H9 (cell line): ENCODE measurements at regions not wholly inside any gene's neighbourhood (a gene's known extent, or its start where the extent isn't known, plus 50 kb on each side); places are given as distances from the start of the nearest gene placed in this dataset.

Source experiments
- DNase-seq: peaks from one replicate; pipeline ENCODE4 v3.0.0-alpha.2; 2017
- H2AFZ ChIP-seq: one replicate; pipeline ENCODE4 v1.6.1; 2013; ENCODE audit warnings: mild to moderate bottlenecking, low read length, control low read depth, moderate library complexity
- H2AK5ac ChIP-seq: 2 replicates; pipeline ENCODE4 v1.6.1; 2013; ENCODE audit warnings: low read length, control low read depth, mixed read lengths; ENCODE audit not compliant: insufficient read length
- H2BK120ac ChIP-seq: one replicate; pipeline ENCODE4 v1.6.1; 2013; ENCODE audit warnings: low read depth, mild to moderate bottlenecking, low read length, control low read depth, inconsistent platforms; ENCODE audit not compliant: poor library complexity, severe bottlenecking
- H2BK12ac ChIP-seq: 2 replicates; pipeline ENCODE4 v1.6.1; 2013; ENCODE audit warnings: low read length, control low read depth, mixed read lengths, low read depth; ENCODE audit not compliant: insufficient read length
- H2BK15ac ChIP-seq: 2 replicates; pipeline ENCODE4 v1.6.1; 2013; ENCODE audit warnings: low read depth, low read length, control low read depth
- H2BK20ac ChIP-seq: one replicate; pipeline ENCODE4 v1.6.1; 2013; ENCODE audit warnings: low read depth, mild to moderate bottlenecking, low read length, control low read depth, inconsistent platforms; ENCODE audit not compliant: poor library complexity, severe bottlenecking
- H2BK5ac ChIP-seq: 2 replicates; pipeline ENCODE4 v1.6.1; 2013; ENCODE audit warnings: low read length, control low read depth, mixed read lengths; ENCODE audit not compliant: insufficient read length
- H3K14ac ChIP-seq: 2 replicates; pipeline ENCODE4 v1.6.1; 2013; ENCODE audit warnings: low read length, control low read depth; ENCODE audit not compliant: insufficient read depth
- H3K18ac ChIP-seq: 2 replicates; pipeline ENCODE4 v1.6.1; 2013; ENCODE audit warnings: low read depth, mild to moderate bottlenecking, mixed read lengths, low read length, control low read depth; ENCODE audit not compliant: insufficient read length
- H3K23ac ChIP-seq: 2 replicates; pipeline ENCODE4 v1.6.1; 2013; ENCODE audit warnings: low read length, control low read depth, mixed read lengths, low read depth; ENCODE audit not compliant: insufficient read length
- H3K23me2 ChIP-seq: 2 replicates; pipeline ENCODE4 v1.6.1; 2013; ENCODE audit warnings: low read depth, mild to moderate bottlenecking, mixed read lengths, low read length, control low read depth; ENCODE audit not compliant: insufficient read length, poor library complexity, severe bottlenecking
- H3K27ac ChIP-seq: 2 replicates; pipeline ENCODE4 v1.5.1; 2013; ENCODE audit warnings: low read length, control low read depth, mixed read lengths, low read depth; ENCODE audit not compliant: insufficient read length
- H3K27me3 ChIP-seq: 2 replicates; pipeline ENCODE4 v1.6.1; 2013; ENCODE audit warnings: low read length, control low read depth, inconsistent platforms; ENCODE audit not compliant: insufficient read depth
- H3K4ac ChIP-seq: 2 replicates; pipeline ENCODE4 v1.6.1; 2013; ENCODE audit warnings: low read depth, mild to moderate bottlenecking, control low read depth, inconsistent platforms, low read length, moderate library complexity
- H3K4me1 ChIP-seq: 2 replicates; pipeline ENCODE4 v1.6.1; 2013; ENCODE audit warnings: low read length, control low read depth, inconsistent platforms; ENCODE audit not compliant: insufficient read depth
- H3K4me2 ChIP-seq: 2 replicates; pipeline ENCODE4 v1.6.1; 2013; ENCODE audit warnings: low read length, control low read depth, mixed read lengths; ENCODE audit not compliant: insufficient read length, insufficient read depth
- H3K56ac ChIP-seq: 2 replicates; pipeline ENCODE4 v1.6.1; 2013; ENCODE audit warnings: low read depth, mild to moderate bottlenecking, mixed read lengths, low read length, control low read depth; ENCODE audit not compliant: insufficient read length
- H3K79me1 ChIP-seq: 2 replicates; pipeline ENCODE4 v1.6.1; 2013; ENCODE audit warnings: low read depth, mild to moderate bottlenecking, moderate library complexity, low read length, control low read depth, inconsistent platforms; ENCODE audit not compliant: insufficient read depth, poor library complexity, severe bottlenecking
- H3K79me2 ChIP-seq: 2 replicates; pipeline ENCODE4 v1.6.1; 2013; ENCODE audit warnings: low read length, control low read depth, inconsistent platforms; ENCODE audit not compliant: insufficient read depth
- H3K9ac ChIP-seq: 2 replicates; pipeline ENCODE4 v1.6.1; 2013; ENCODE audit warnings: low read length, control low read depth, mixed read lengths; ENCODE audit not compliant: insufficient read length; ENCODE audit errors: extremely low read depth
- H3K9me3 ChIP-seq: one replicate; pipeline ENCODE4 v1.6.1; 2013; ENCODE audit warnings: low read depth, low read length, inconsistent platforms; ENCODE audit not compliant: control insufficient read depth
- H3T11ph ChIP-seq: one replicate; pipeline ENCODE4 v1.6.1; 2013; ENCODE audit warnings: mild to moderate bottlenecking, low read length, control low read depth, inconsistent platforms
- H4K20me1 ChIP-seq: one replicate; pipeline ENCODE4 v1.6.1; 2013; ENCODE audit not compliant: control insufficient read depth, insufficient read length, insufficient read depth
- H4K5ac ChIP-seq: 2 replicates; pipeline ENCODE4 v1.6.1; 2013; ENCODE audit warnings: low read depth, mild to moderate bottlenecking, mixed read lengths, low read length, control low read depth; ENCODE audit not compliant: insufficient read length
- H4K8ac ChIP-seq: replicated peaks from 2 replicates; pipeline ENCODE4 v1.6.1; 2013; ENCODE audit warnings: low read length, control low read depth, mixed read lengths, low read depth; ENCODE audit not compliant: insufficient read length
- H4K91ac ChIP-seq: 2 replicates; pipeline ENCODE4 v1.6.1; 2013; ENCODE audit warnings: low read depth, mild to moderate bottlenecking, moderate library complexity, mixed read lengths, low read length, control low read depth; ENCODE audit not compliant: insufficient read length
- H3K27ac Mint-ChIP-seq, 3 experiments: 2 replicates in 2 of 3; 3 replicates in 1 of 3; pipeline ENCODE4 v1.8.0; 2020 to 2021; ENCODE audit warnings: mixed read lengths in 3 of 3, mild to moderate bottlenecking in 1 of 3, moderate library complexity in 1 of 3
- H3K27me3 Mint-ChIP-seq: 2 replicates; pipeline ENCODE4 v1.8.0; 2021; ENCODE audit warnings: low read depth, mild to moderate bottlenecking, moderate library complexity, mixed read lengths
- H3K36me3 Mint-ChIP-seq, 3 experiments: 2 replicates in 2 of 3; 3 replicates in 1 of 3; pipeline ENCODE4 v1.8.0; 2020 to 2021; ENCODE audit warnings: low read depth in 3 of 3, mixed read lengths in 3 of 3; ENCODE audit not compliant: insufficient read depth in 1 of 3
- H3K4me1 Mint-ChIP-seq, 2 experiments: 2 replicates each; pipeline ENCODE4 v1.8.0; 2020; ENCODE audit warnings: mixed read lengths in 2 of 2
- H3K4me3 Mint-ChIP-seq, 2 experiments: 2 replicates in 1 of 2; 3 replicates in 1 of 2; pipeline ENCODE4 v1.8.0; 2020 to 2021; ENCODE audit warnings: mild to moderate bottlenecking in 2 of 2, mixed read lengths in 2 of 2, moderate library complexity in 1 of 2
- H3K9me3 Mint-ChIP-seq, 2 experiments: 2 replicates in 1 of 2; 3 replicates in 1 of 2; pipeline ENCODE4 v1.8.0; 2020; ENCODE audit warnings: mild to moderate bottlenecking in 2 of 2, mixed read lengths in 2 of 2, moderate library complexity in 1 of 2
- TF ChIP-seq, protein P1 (sequence below): fragments of 200-600 bp; sonication (generic); conservative IDR thresholded peaks from 3 replicates; pipeline ENCODE4 v1.8.0; 2021; ENCODE audit warnings: antibody characterized with exemption, mild to moderate bottlenecking

DNA sequence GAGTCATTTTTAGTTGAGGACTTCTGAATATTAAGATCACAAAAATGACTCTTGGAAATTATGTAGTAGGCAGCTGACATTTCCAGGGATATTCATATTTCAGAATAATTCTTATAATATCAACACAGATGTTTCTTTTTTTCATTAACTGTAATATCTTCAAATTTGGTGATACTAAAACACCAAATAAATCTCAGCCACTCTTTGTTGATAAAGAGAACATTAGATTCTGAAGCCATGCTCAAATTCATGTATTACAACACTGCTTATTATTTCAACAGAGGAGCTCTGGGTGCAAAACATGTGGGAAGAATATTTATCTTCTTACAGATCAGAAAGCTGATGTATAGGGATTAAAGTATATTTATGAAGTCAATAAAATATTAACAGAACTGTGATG lies 355.4 kb downstream of the CRPPA start:
- Histone ChIP-seq H4K5ac (no peak overlapping the region), H4K20me1 (no peaks in the 10 kb centered on the region), H3K56ac (no peak overlapping the region), H3T11ph (no peak overlapping the region), H2AK5ac (no peak overlapping the region), H3K23me2 (no peaks in the 10 kb centered on the region), H3K27me3 (no peaks in the 10 kb centered on the region), H3K9ac (no peak overlapping the region), H2BK5ac (no peak overlapping the region), H3K9me3 (no peaks in the 10 kb centered on the region), H3K14ac (no peak overlapping the region), H3K79me1 (no peaks in the 10 kb centered on the region), H3K4me2 (no peak overlapping the region), H4K91ac (no peak overlapping the region), H2BK15ac (no peak overlapping the region), H2BK20ac (no peak overlapping the region), H3K4ac (no peak overlapping the region), H3K79me2 (no peaks in the 10 kb centered on the region), H2BK12ac (no peak overlapping the region), H3K23ac (no peak overlapping the region), H3K18ac (no peak overlapping the region), H2BK120ac (no peak overlapping the region), H2AFZ (no peak overlapping the region), H3K4me1 (no peaks in the 10 kb centered on the region), H4K8ac (no peak overlapping the region), H3K27ac (no peak overlapping the region)
- H3K4me3 Mint-ChIP-seq: no peak overlapping the region
- peaks cover 17 to 20% of the 10 kb centered on the region in 2 experiments for H3K4me1 Mint-ChIP-seq
- no peaks in the 10 kb centered on the region for H3K27me3 Mint-ChIP-seq
- no peak for DNase-seq
- no peak overlapping the region for H3K27ac Mint-ChIP-seq
- H3K9me3 Mint-ChIP-seq: no peaks in the 10 kb centered on the region
- H3K36me3 Mint-ChIP-seq: no peaks in the 10 kb centered on the region
- TF ChIP-seq, protein P1, sequence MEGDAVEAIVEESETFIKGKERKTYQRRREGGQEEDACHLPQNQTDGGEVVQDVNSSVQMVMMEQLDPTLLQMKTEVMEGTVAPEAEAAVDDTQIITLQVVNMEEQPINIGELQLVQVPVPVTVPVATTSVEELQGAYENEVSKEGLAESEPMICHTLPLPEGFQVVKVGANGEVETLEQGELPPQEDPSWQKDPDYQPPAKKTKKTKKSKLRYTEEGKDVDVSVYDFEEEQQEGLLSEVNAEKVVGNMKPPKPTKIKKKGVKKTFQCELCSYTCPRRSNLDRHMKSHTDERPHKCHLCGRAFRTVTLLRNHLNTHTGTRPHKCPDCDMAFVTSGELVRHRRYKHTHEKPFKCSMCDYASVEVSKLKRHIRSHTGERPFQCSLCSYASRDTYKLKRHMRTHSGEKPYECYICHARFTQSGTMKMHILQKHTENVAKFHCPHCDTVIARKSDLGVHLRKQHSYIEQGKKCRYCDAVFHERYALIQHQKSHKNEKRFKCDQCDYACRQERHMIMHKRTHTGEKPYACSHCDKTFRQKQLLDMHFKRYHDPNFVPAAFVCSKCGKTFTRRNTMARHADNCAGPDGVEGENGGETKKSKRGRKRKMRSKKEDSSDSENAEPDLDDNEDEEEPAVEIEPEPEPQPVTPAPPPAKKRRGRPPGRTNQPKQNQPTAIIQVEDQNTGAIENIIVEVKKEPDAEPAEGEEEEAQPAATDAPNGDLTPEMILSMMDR: no peak
